Peyer's patch (tissue), 4 donors: ENCODE measurements at regions not wholly inside any gene's neighbourhood (a gene's known extent, or its start where the extent isn't known, plus 50 kb on each side); places are given as distances from the start of the nearest gene placed in this dataset.

Source experiments
- CTCF ChIP-seq, 6 experiments: fragments of 450-650 bp in 4 of 6; fragments of 200-600 bp in 2 of 6; sonication (generic) in 1 of 6; IDR thresholded peaks; one replicate each; pipeline ENCODE4 v1.5.1; 2017 to 2019; ENCODE audit warnings: antibody characterized with exemption in 6 of 6, mild to moderate bottlenecking in 3 of 6, moderate library complexity in 1 of 6
- POLR2A ChIP-seq, 2 donors: fragments of 450-650 bp; IDR thresholded peaks; one replicate each; pipeline ENCODE4 v1.5.1; 2017; ENCODE audit warnings: antibody characterized with exemption in 2 of 2, mild to moderate bottlenecking in 2 of 2, moderate library complexity in 2 of 2

DNA sequence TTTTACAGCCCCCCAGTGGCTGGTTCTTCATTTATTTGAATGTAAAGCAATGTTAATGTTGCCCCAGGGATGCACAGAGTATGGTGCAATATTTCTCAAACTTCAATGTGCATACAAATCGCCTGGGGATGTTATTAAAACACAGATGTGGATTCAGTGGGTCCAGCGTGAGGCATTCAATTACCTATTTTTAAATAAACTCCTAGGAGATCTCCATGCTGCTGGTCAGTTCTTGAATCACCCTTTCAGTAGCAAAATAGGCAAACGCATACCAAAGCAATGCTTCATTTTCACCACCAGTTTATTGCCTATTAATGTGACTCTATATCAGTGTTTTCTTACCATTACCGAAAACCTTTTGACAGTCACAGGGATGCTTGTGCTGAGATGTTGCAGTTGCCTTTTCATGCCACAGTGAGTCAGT, 530.7 kb downstream of the CBLN2 start:
- TF ChIP-seq POLR2A (IDR thresholded peaks at IDR 0.05) = no peak
- TF ChIP-seq CTCF (IDR thresholded peaks at IDR 0.05) = no peak
